Cardiac fibroblast (primary cell): ENCODE measurements at regions not wholly inside any gene's neighbourhood (a gene's known extent, or its start where the extent isn't known, plus 50 kb on each side); places are given as distances from the start of the nearest gene placed in this dataset.

Experiments
- DNase-seq, 2 donors: peaks; one replicate each; pipeline versions ENCODE4 v3.0.0 to v3.0.0-alpha.2; 2010; ENCODE audit warnings: low read depth in 2 of 2
- H3K4me3 ChIP-seq, 2 donors: replicated peaks in 1 of 2; 1 replicate in 1 of 2; 2 replicates in 1 of 2; pipeline ENCODE4 v1.5.1; 2011; ENCODE audit warnings: low read depth in 2 of 2, low read length in 2 of 2, mild to moderate bottlenecking in 2 of 2, moderate library complexity in 1 of 2
- CTCF ChIP-seq: IDR thresholded peaks from one replicate; pipeline ENCODE4 v1.5.1; 2011; ENCODE audit warnings: low read depth, mild to moderate bottlenecking, low read length, inconsistent platforms

DNA sequence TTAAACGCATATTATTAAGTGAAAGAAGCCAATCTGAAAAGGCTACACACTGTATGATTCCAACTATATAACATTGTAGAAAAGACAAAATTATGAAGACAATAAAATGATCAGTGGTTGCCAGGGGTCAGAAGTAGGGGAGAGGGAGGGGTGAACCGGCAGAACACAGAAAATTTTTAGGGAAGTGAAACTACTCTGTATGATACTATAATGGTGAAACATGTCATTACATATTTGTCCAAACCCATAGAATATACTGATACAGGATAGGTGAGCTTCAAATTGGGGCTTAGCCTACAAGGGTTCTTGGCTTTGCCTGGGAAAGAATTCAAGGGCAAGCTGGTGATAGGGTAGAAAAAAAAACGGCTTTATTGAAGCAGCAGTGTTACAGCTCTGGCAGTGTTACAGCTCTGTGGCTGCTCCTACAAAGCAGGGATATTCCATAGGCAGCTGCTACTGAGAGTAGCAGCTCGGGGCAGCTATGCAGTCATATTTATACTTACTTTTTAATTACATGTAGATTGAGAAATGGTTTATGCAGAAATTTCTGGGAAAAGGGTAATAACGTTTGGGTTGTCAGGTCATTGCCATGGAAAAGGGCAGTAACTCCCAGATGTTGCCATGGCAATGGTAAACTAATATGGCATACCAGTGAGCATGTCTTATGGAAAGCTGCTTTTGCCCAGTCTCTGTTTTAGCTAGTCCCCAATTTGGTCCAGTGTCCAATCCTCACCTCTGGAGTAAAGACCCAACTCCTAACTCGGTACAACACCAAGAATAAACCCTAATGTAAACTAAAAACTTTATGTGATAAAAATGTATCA, 125.1 kb upstream of the SLC25A36 start:
- no peak for TF ChIP-seq CTCF
- DNase-seq = no peak
- H3K4me3 ChIP-seq = no peak overlapping the region

DNA sequence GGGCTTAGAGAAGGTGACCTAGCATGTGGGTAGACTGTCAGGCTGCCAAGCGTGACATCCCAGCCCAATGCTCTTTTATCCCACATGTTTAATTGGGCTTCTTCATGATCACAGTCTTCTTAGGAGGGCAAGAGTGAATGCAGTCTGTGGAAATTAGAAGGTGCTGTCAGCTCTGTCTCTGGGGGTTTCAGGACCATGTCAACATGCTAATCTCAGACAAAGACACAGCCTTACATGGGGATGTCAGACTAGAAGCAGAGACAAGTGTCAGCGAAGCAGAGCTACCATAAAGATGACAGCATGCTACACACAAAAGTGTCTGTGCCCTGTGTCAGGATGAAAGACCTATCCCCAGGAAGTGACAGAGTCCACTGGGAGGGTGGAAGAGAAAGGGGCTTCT, 120.1 kb upstream of the SLC25A36 start:
- H3K4me3 ChIP-seq = no peak overlapping the region
- no peak for TF ChIP-seq CTCF
- DNase-seq = no peak

GRCh38 chr3:140822401-140823047, 119.1 kb upstream of the SLC25A36 start:
- H3K4me3 ChIP-seq = no peak overlapping the region
- no peak for TF ChIP-seq CTCF
- DNase-seq = no peak

DNA sequence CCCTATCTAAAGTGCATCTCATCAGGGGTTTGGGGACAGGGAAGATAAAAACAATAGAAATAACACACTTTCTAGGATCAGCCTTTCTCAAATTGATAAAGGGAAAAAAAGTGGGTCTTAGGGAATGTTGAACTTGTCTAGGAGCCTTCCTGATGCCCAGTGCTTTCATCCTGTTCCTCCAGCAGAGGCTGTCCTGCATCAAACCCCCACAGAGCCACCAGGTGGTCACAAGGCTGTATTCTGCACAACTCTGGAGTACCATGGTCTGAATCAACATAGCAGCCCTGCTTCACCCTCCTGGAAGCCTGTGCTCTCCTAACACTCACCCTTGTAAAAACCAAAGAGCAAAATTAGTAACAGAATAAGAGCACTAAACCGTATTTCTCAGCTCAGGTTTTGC, 118.5 kb upstream of the SLC25A36 start:
- no peak for DNase-seq
- TF ChIP-seq CTCF = no peak

GRCh38 chr3:140827894-140828293, 113.7 kb upstream of the SLC25A36 start:
- no peak overlapping the region for H3K4me3 ChIP-seq
- DNase-seq = no peak

More for the DNA sequence above, 118.5 kb upstream of the SLC25A36 start:
- H3K4me3 ChIP-seq = no peak overlapping the region

GRCh38 chr3:140828585-140828984, 113.1 kb upstream of the SLC25A36 start:
- no peak for DNase-seq
- no peak for TF ChIP-seq CTCF
- no peak overlapping the region for H3K4me3 ChIP-seq

More at GRCh38 chr3:140827894-140828293, 113.7 kb upstream of the SLC25A36 start:
- no peak for TF ChIP-seq CTCF
